Testis (tissue), 2 donors: ENCODE measurements at regions not wholly inside any gene's neighbourhood (a gene's known extent, or its start where the extent isn't known, plus 50 kb on each side); places are given as distances from the start of the nearest gene placed in this dataset.

Experiments
- POLR2A ChIP-seq: fragments of 450-650 bp; IDR thresholded peaks from one replicate; pipeline ENCODE4 v1.6.1; 2017; ENCODE audit warnings: antibody characterized with exemption, mild to moderate bottlenecking, moderate library complexity
- TF ChIP-seq, protein P1 (sequence below), 3 experiments: fragments of 450-650 bp in 2 of 3; fragments of 200-600 bp in 1 of 3; sonication (generic) in 1 of 3; IDR thresholded peaks; one replicate each; pipeline ENCODE4 v1.5.1; 2016 to 2019; ENCODE audit warnings: antibody characterized with exemption in 3 of 3, mild to moderate bottlenecking in 2 of 3, moderate library complexity in 1 of 3

DNA sequence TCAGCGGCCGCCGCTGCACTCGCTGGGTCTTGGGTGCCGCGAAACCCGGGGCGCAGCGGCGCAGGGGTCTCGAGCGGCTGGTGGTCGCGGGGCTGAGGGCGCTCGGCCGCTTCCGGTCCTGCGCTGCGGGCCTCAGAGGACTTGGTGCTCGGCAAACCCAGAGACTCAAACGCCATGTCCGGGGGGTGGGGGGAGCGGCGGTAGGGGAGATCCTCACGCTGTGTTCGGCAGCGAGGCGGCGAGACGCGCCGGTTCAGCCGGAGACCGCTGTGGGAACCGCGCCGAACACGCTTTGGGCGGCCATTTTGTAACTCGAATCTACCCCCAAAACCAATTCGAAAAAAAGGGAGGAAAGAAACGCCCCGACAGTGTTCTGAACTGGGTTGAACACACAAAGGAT, 317.5 kb upstream of the CDH18 start:
- no peak for TF ChIP-seq POLR2A
- TF ChIP-seq, protein P1, sequence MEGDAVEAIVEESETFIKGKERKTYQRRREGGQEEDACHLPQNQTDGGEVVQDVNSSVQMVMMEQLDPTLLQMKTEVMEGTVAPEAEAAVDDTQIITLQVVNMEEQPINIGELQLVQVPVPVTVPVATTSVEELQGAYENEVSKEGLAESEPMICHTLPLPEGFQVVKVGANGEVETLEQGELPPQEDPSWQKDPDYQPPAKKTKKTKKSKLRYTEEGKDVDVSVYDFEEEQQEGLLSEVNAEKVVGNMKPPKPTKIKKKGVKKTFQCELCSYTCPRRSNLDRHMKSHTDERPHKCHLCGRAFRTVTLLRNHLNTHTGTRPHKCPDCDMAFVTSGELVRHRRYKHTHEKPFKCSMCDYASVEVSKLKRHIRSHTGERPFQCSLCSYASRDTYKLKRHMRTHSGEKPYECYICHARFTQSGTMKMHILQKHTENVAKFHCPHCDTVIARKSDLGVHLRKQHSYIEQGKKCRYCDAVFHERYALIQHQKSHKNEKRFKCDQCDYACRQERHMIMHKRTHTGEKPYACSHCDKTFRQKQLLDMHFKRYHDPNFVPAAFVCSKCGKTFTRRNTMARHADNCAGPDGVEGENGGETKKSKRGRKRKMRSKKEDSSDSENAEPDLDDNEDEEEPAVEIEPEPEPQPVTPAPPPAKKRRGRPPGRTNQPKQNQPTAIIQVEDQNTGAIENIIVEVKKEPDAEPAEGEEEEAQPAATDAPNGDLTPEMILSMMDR (IDR thresholded peaks at IDR 0.05): no peak
